GM12878 (cell line): ENCODE measurements at regions not wholly inside any gene's neighbourhood (a gene's known extent, or its start where the extent isn't known, plus 50 kb on each side); places are given as distances from the start of the nearest gene placed in this dataset.

ENCODE experiments used
- ATAC-seq: fragments of 200-7000 bp; cut with Tn5 transposase; 3 replicates; pipeline ENCODE4 v1.9.1; 2020; ENCODE audit warnings: mild to moderate bottlenecking, moderate library complexity
- BruUV-seq: library from RNA; stranded (reverse); fragments of 400-500 nt; replicated peaks from 2 replicates; lab custom pipeline; 2021; lab: Mats Ljungman, UMichigan
- CTCF ChIA-PET: fragments of 300-600 bp; sonication (Branson Sonifier 250); formaldehyde crosslinking; extraction: SDS; loops from one replicate; lab custom pipeline; 2021; ENCODE audit warnings: inconsistent platforms; lab: Yijun Ruan, JAX
- POLR2A ChIA-PET: fragments of 350-600 bp; formaldehyde crosslinking; extraction: SDS; loops from one replicate; lab custom pipeline; 2021; ENCODE audit warnings: inconsistent platforms; lab: Charles Lee
- RAD21 ChIA-PET: fragments of 300-600 bp; sonication (Branson Sonifier 250); formaldehyde crosslinking; loops from one replicate; lab custom pipeline; 2023; ENCODE audit warnings: antibody characterized with exemption; ENCODE audit not compliant: unreplicated experiment; lab: Charles Lee
- SMC1A ChIA-PET: fragments of 300-600 bp; sonication (Branson Sonifier 250); formaldehyde crosslinking; loops from one replicate; lab custom pipeline; 2023; ENCODE audit not compliant: unreplicated experiment, uncharacterized antibody; lab: Charles Lee
- DNase-seq: peaks from one replicate; pipeline ENCODE4 v3.0.0-alpha.2; 2011; ENCODE audit warnings: low read depth, low spot score
- FAIRE-seq: peaks from 3 replicates; lab custom pipeline; 2011; peaks lifted over from hg19 to GRCh38; lab: Jason Lieb, UNC
- H2AFZ ChIP-seq: 2 replicates; pipeline ENCODE4 v1.6.0; 2011; ENCODE audit warnings: low read depth, low read length, control low read depth; ENCODE audit not compliant: control insufficient read depth
- H3K27ac ChIP-seq: 2 replicates; pipeline ENCODE4 v1.5.1; 2011; ENCODE audit warnings: control low read depth; ENCODE audit not compliant: control insufficient read depth, insufficient read depth
- H3K27me3 ChIP-seq, 2 experiments: replicated peaks in 1 of 2; 2 replicates each; pipeline versions ENCODE4 v1.6.0 to v1.6.1; 2011; ENCODE audit warnings: low read length in 1 of 2; ENCODE audit not compliant: control insufficient read depth in 2 of 2, insufficient read depth in 2 of 2
- H3K36me3 ChIP-seq, 2 experiments: 2 replicates each; pipeline ENCODE4 v1.5.1; 2011; ENCODE audit warnings: low read length in 1 of 2; ENCODE audit not compliant: control insufficient read depth in 2 of 2, insufficient read depth in 2 of 2
- H3K4me1 ChIP-seq: 2 replicates; pipeline ENCODE4 v1.6.1; 2011; ENCODE audit warnings: mild to moderate bottlenecking, low read length, moderate library complexity, mixed read lengths; ENCODE audit not compliant: control insufficient read depth, insufficient read depth
- H3K4me2 ChIP-seq: 2 replicates; pipeline ENCODE4 v1.6.0; 2011; ENCODE audit warnings: control low read depth; ENCODE audit not compliant: control insufficient read depth, insufficient read depth
- H3K4me3 ChIP-seq: fragments of 200-600 bp; sonication (generic); 2 replicates; pipeline ENCODE4 v1.5.1; 2016
- H3K79me2 ChIP-seq: 2 replicates; pipeline ENCODE4 v1.6.0; 2011; ENCODE audit warnings: low read length; ENCODE audit not compliant: control insufficient read depth, insufficient read depth
- H3K9ac ChIP-seq: 2 replicates; pipeline ENCODE4 v1.8.0; 2011; ENCODE audit warnings: low read length, control low read depth, mixed read lengths; ENCODE audit not compliant: control insufficient read depth, insufficient read depth
- H3K9me3 ChIP-seq: replicated peaks from 3 replicates; pipeline ENCODE4 v1.5.1; 2011; ENCODE audit warnings: mild to moderate bottlenecking, low read length; ENCODE audit not compliant: control insufficient read depth, insufficient read depth
- H4K20me1 ChIP-seq: 2 replicates; pipeline ENCODE4 v1.6.0; 2011; ENCODE audit not compliant: control insufficient read depth, insufficient read depth
- BCL11A ChIP-seq: IDR thresholded peaks from 2 replicates; pipeline ENCODE4 v1.6.1; 2011; ENCODE audit warnings: low read depth, low read length
- MXI1 ChIP-seq: fragments of 150-350 bp; IDR thresholded peaks from 2 replicates; pipeline ENCODE4 v1.6.1; 2011; ENCODE audit warnings: low read depth, mild to moderate bottlenecking, inconsistent platforms, low read length, improper control_type of control experiment
- RAD51 ChIP-seq: fragments of 450-650 bp; IDR thresholded peaks from 2 replicates; pipeline ENCODE4 v1.6.1; 2016; ENCODE audit warnings: moderate library complexity, mild to moderate bottlenecking, inconsistent platforms
- SREBF2 ChIP-seq: IDR thresholded peaks from 2 replicates; pipeline ENCODE4 v1.6.1; 2012; ENCODE audit warnings: mild to moderate bottlenecking, low read length
- ZNF687 ChIP-seq: fragments of 450-650 bp; IDR thresholded peaks from 2 replicates; pipeline ENCODE4 v1.6.1; 2017; ENCODE audit warnings: mild to moderate bottlenecking, moderate library complexity
- in situ Hi-C: fragments of 300-500 bp; cut with MboI; formaldehyde crosslinking; loops from 9 replicates; pipeline ENCODE4 v1.14.3; 2018; ENCODE audit warnings: mixed read lengths
- intact Hi-C: fragments of 100-400 bp; cut with micrococcal nuclease; formaldehyde crosslinking; loops from one replicate; pipeline ENCODE4 v1.14.2; 2022; ENCODE audit not compliant: unreplicated experiment
- TF ChIP-seq, protein P1 (sequence below): fragments of 450-650 bp; IDR thresholded peaks from 2 replicates; pipeline ENCODE4 v1.6.1; 2017; ENCODE audit warnings: mild to moderate bottlenecking, moderate library complexity
- TF ChIP-seq, protein P2 (sequence below): IDR thresholded peaks from 2 replicates; pipeline ENCODE4 v1.6.1; 2012; ENCODE audit warnings: low read depth, low read length, improper control_type of control experiment

- ChIA-PET RAD21 (no interaction called here), POLR2A (no interaction called here), CTCF (interaction anchor here (0.8 to 1.4 kb wide), 5 partner anchors 13 to 169 kb away, joined by 3 to 6 read pairs (median 3); no protein-coding TSS in a partner anchor)
- ATAC-seq (no peak), DNase-seq (no peak), FAIRE-seq (no peak)
- in situ Hi-C loops (no loop called here), intact Hi-C loops (no loop called here)
- Histone ChIP-seq H3K4me2 (no peak overlapping the region), H4K20me1 (no peaks in the 10 kb centered on the region), H2AFZ (no peak overlapping the region), H3K36me3 (no peaks in the 10 kb centered on the region), H3K79me2 (no peaks in the 10 kb centered on the region), H3K9ac (no peak overlapping the region), H3K4me3 (no peak overlapping the region), H3K9me3 (no peaks in the 10 kb centered on the region; the same call in 2 of the 3 replicates), H3K27me3 (no peaks in the 10 kb centered on the region), H3K27ac (no peak overlapping the region)
- TF ChIP-seq MXI1 (no peak), ZNF687 (no peak), RAD51 (no peak), BCL11A (no peak), SREBF2 (no peak)
- TF ChIP-seq, protein P1, sequence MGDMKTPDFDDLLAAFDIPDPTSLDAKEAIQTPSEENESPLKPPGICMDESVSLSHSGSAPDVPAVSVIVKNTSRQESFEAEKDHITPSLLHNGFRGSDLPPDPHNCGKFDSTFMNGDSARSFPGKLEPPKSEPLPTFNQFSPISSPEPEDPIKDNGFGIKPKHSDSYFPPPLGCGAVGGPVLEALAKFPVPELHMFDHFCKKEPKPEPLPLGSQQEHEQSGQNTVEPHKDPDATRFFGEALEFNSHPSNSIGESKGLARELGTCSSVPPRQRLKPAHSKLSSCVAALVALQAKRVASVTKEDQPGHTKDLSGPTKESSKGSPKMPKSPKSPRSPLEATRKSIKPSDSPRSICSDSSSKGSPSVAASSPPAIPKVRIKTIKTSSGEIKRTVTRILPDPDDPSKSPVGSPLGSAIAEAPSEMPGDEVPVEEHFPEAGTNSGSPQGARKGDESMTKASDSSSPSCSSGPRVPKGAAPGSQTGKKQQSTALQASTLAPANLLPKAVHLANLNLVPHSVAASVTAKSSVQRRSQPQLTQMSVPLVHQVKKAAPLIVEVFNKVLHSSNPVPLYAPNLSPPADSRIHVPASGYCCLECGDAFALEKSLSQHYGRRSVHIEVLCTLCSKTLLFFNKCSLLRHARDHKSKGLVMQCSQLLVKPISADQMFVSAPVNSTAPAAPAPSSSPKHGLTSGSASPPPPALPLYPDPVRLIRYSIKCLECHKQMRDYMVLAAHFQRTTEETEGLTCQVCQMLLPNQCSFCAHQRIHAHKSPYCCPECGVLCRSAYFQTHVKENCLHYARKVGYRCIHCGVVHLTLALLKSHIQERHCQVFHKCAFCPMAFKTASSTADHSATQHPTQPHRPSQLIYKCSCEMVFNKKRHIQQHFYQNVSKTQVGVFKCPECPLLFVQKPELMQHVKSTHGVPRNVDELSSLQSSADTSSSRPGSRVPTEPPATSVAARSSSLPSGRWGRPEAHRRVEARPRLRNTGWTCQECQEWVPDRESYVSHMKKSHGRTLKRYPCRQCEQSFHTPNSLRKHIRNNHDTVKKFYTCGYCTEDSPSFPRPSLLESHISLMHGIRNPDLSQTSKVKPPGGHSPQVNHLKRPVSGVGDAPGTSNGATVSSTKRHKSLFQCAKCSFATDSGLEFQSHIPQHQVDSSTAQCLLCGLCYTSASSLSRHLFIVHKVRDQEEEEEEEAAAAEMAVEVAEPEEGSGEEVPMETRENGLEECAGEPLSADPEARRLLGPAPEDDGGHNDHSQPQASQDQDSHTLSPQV: no peak
- TF ChIP-seq, protein P2, sequence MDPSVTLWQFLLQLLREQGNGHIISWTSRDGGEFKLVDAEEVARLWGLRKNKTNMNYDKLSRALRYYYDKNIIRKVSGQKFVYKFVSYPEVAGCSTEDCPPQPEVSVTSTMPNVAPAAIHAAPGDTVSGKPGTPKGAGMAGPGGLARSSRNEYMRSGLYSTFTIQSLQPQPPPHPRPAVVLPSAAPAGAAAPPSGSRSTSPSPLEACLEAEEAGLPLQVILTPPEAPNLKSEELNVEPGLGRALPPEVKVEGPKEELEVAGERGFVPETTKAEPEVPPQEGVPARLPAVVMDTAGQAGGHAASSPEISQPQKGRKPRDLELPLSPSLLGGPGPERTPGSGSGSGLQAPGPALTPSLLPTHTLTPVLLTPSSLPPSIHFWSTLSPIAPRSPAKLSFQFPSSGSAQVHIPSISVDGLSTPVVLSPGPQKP: no peak
- TF ChIP-seq, all 136 proteins: peak for 0
- no TSS peak for BruUV-seq
- H3K4me1 ChIP-seq: no peaks in the 10 kb centered on the region
- SMC1A ChIA-PET: interaction anchor here (1.1 to 1.5 kb wide), 2 partner anchors 11 to 13 kb away, joined by 3 to 8 read pairs; no protein-coding TSS in a partner anchor
Observed at GRCh38 chr12:91980389-91980821, 165.2 kb downstream of the BTG1 start.
